GM19438 (cell line): ENCODE measurements at regions not wholly inside any gene's neighbourhood (a gene's known extent, or its start where the extent isn't known, plus 50 kb on each side); places are given as distances from the start of the nearest gene placed in this dataset.

ENCODE experiments used
- ATAC-seq: cut with Tn5 transposase; IDR thresholded peaks from one replicate; pipeline ENCODE4 v1.9.1; 2021; ENCODE audit warnings: low read depth; ENCODE audit not compliant: unreplicated experiment

GRCh38 chr15:39310633-39311032 is 270.2 kb upstream of the THBS1 start:
- ATAC-seq = no peak

- no peak for ATAC-seq
Measured at GRCh38 chr15:39312984-39313383, 267.9 kb upstream of the THBS1 start.

GRCh38 chr15:39313467-39313866 is 267.4 kb upstream of the THBS1 start:
- ATAC-seq = no peak

- ATAC-seq = no peak
Measured at GRCh38 chr15:39313881-39314280, 267.0 kb upstream of the THBS1 start.

GRCh38 chr15:39315206-39315850 is 265.6 kb upstream of the THBS1 start:
- ATAC-seq = no peak

- ATAC-seq = no peak
Measured at GRCh38 chr15:39317225-39317624, 263.7 kb upstream of the THBS1 start.

- no peak for ATAC-seq
Measured at GRCh38 chr15:39318231-39318630, 262.6 kb upstream of the THBS1 start.

- no peak for ATAC-seq
Measured at GRCh38 chr15:39320355-39320754, 260.5 kb upstream of the THBS1 start.

GRCh38 chr15:39320886-39321285 is 260.0 kb upstream of the THBS1 start:
- no peak for ATAC-seq

- no peak for ATAC-seq
Measured at GRCh38 chr15:39321977-39322376, 258.9 kb upstream of the THBS1 start.

GRCh38 chr15:39323157-39323556 is 257.7 kb upstream of the THBS1 start:
- no peak for ATAC-seq

- ATAC-seq = no peak
Measured at GRCh38 chr15:39323706-39324105, 257.2 kb upstream of the THBS1 start.

GRCh38 chr15:39326306-39326975 is 254.4 kb upstream of the THBS1 start:
- ATAC-seq = no peak

- no peak for ATAC-seq
Measured at GRCh38 chr15:39327005-39327730, 253.7 kb upstream of the THBS1 start.

- ATAC-seq = no peak
Measured at GRCh38 chr15:39330061-39330460, 250.8 kb upstream of the THBS1 start.

- no peak for ATAC-seq
Measured at GRCh38 chr15:39331584-39331983, 249.3 kb upstream of the THBS1 start.

- ATAC-seq = no peak
Measured at GRCh38 chr15:39332846-39333245, 248.0 kb upstream of the THBS1 start.

- ATAC-seq = no peak
Measured at GRCh38 chr15:39333393-39333792, 247.5 kb upstream of the THBS1 start.

- ATAC-seq = no peak
Measured at GRCh38 chr15:39333896-39334295, 247.0 kb upstream of the THBS1 start.

- ATAC-seq = no peak
Measured at GRCh38 chr15:39336926-39337325, 244.0 kb upstream of the THBS1 start.

GRCh38 chr15:39338251-39338650 is 242.6 kb upstream of the THBS1 start:
- no peak for ATAC-seq
